C1 segment of cervical spinal cord (tissue), 14 donors: ENCODE measurements at regions not wholly inside any gene's neighbourhood (a gene's known extent, or its start where the extent isn't known, plus 50 kb on each side); places are given as distances from the start of the nearest gene placed in this dataset.
A peak's percentile ranks its signal among the peaks of the same experiment; 100 is the strongest.
"Not testable (repeated sequence)": the region's sequence is repeated elsewhere in the genome, so short reads cannot be mapped to it uniquely, and the experiment has no call there.

Source experiments
- DNase-seq, 14 donors: peaks; one replicate each; lab custom pipeline; 2025; lab: John Stamatoyannopoulos, UW

GRCh38 chr13:76293751-76294150 is 592.5 kb downstream of the KCTD12 start:
- DNase-seq = no peak

- DNase-seq = no peak
These were observed 592.9 kb downstream of the KCTD12 start for GRCh38 chr13:76293346-76293745.

GRCh38 chr13:76292726-76293125 is 593.5 kb downstream of the KCTD12 start:
- DNase-seq = no peak

GRCh38 chr13:76292031-76292430 is 594.2 kb downstream of the KCTD12 start:
- no peak for DNase-seq

GRCh38 chr13:76289558-76289957 is 596.6 kb downstream of the KCTD12 start:
- DNase-seq = peak in 1 of 14 donors; percentile 2

- DNase-seq = no peak
These were observed 600.0 kb downstream of the KCTD12 start for GRCh38 chr13:76286178-76286577.

- no peak for DNase-seq
These were observed 600.7 kb downstream of the KCTD12 start for GRCh38 chr13:76285463-76285862.

DNA sequence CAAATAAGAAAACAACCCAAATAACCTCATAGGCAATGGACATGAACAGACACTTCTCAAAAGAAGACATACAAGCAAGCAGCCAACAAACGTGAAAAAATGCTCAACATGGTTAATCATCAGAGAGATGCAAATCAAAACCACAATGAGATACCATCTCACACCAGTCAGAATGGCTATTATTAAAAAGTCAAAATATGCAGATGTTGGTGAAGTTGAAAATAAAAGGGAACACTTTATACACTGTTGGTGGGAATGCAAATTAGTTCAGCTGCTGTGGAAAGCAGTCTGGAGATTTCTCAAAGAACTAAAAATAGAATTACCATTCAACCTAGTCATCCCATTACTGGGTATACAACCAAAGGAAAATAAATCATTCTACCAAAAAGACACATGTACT is 606.4 kb downstream of the KCTD12 start:
- DNase-seq = not testable (repeated sequence)

DNA sequence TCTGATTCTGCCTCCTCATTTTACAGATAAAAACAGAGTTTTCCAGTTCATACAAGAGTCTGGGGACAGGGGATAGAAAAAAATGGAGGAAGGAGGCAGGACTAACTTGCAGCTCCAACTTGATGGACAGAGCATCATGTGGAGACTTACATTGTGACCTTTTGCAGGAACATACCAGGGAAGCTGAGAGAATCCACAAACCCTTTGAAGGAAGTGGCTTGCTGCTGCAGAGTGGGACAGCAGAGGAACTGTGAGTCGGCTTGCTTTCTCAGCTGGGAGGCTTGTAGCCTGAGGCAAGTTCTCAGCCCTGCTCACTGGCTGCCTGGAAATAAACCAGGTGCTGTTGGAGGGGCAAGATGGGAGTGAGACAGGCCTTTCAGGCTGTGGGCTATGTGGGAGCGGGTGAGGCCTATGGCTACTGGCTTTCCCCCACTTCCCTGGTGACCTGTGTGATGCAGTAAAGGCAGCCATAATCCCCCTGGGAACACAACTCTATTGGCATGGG is 614.4 kb downstream of the KCTD12 start:
- DNase-seq = no peak

- DNase-seq = not testable (repeated sequence)
These were observed 617.9 kb downstream of the KCTD12 start for GRCh38 chr13:76268307-76268706.

- no peak for DNase-seq
These were observed 619.0 kb downstream of the KCTD12 start for GRCh38 chr13:76267216-76267615.

DNA sequence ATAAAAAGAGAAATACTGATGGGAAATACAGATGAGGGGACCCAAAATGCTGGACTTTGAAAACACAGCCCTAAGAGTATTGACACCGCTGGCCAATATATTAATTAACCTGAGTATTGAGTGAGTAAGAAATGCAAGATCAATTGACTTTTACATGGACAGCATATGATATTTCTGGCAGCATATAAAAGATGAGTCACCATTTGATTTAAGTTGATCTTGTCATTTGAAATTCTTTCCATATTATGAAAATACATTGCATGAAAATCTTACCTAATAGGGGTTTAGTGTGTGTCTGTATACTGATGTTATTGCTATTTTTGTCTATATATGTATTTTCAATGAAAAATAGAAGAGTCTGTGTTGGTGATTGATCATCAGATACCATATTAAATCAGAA is 619.6 kb downstream of the KCTD12 start:
- DNase-seq = no peak

- no peak for DNase-seq
These were observed 614.1 kb downstream of the LMO7 start for GRCh38 chr13:76250211-76250610.

DNA sequence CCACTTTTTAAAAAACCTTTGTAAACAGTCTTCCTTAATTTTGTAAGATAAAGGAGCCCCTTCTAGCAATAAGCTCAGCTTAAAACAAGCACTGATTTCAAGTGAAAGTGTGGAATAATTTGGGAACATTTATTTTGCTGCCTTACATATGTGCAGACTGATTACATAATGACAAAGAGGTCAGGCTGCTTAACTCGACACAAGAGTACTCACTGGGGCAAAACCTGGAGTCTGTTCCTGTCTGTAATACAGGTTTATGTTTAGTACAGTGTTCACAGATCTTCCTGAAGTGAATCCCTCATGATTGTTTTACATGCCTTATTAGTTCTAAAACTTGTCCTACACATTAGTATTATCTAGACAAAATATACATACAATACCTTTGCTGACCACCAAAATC is 609.8 kb downstream of the LMO7 start:
- no peak for DNase-seq

GRCh38 chr13:76245211-76245610 is 609.1 kb downstream of the LMO7 start:
- no peak for DNase-seq

DNA sequence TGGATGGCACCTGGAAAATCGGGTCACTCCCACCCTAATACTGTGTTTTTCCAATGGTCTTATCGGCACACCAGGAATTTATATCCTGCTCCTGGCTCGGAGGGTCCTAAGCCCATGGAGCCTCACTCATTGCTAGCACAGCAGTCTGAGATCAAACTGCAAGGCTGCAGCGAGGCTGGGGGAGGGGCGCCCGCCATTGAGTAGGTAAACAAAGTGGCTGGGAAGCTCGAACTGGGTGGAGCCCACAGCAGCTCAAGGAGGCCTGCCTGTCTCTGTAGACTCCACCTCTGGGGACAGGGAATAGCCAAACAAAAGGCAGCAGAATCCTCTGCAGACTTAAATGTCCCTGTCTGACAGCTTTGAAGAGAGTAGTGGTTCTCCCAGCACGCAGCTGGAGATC is 607.0 kb downstream of the LMO7 start:
- not testable (repeated sequence) for DNase-seq

GRCh38 chr13:76239031-76239680 is 603.0 kb downstream of the LMO7 start:
- DNase-seq = no peak

DNA sequence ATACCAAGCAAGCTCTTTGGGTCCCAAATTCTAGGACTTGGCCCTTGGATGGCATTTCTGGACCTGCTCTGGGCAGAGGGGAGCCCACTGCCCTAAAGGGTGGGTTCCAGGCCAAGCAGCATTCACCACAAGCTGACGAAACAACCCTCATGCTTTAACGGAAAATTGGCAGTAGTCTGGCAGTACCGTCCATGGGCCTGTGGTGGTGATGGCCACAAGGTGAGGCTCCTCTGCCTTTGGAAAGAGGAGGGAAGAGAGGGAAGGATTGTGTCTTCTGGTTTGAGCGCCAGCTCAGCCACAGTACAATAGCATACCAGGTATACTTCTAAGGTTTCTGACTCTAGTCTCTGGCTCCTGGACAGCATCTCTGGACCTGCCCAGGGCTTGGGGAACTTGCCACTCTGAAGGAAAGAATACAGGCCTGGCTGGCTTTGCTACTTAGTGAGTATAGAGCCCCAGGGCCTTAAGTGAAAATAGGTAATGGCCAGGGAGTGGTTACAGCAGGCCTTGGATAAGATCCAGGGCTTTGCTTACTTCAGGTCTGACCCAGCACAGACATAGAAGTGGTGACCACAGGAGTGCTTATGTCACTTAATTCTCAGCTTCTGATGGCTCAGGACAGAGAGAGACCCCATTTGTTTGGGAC is 595.5 kb downstream of the LMO7 start:
- DNase-seq = no peak

DNA sequence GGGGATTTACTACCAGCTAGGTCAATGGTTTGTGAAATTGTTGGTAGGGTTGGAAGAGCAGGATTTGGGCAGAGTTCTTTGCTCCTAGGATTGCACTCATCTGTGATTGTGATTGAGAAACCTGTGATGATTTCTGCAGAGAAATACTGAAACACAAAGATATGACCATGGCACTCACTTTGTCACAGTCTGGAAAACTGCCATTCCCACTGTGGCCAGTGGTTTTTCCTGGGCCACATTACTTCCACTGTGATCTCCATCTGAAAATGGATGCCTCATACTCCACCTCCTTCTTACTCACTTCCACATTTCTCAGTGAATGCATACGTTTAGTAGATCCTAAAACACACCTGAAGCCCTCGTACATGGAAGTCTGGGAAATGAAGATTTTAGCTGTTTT is 593.2 kb downstream of the LMO7 start:
- no peak for DNase-seq

DNA sequence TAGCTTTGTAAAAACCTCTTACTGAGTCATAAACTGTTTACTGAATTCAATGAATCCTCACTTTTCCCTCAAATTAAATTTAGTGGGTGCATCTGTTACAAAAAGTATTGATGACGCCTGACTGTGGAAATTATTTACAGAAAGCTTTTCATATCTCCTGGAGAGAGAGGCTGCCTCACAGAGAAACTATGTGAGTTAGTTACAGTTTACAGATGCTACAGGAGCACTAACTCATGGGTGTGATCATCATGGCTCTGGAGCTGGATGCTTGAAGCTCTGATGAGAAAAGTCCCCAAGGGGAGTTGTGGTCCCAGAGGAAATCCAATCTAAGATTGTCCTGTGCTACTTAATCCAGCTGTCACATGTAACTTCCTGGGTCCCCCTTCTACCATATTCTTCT is 590.8 kb downstream of the LMO7 start:
- DNase-seq = no peak

DNA sequence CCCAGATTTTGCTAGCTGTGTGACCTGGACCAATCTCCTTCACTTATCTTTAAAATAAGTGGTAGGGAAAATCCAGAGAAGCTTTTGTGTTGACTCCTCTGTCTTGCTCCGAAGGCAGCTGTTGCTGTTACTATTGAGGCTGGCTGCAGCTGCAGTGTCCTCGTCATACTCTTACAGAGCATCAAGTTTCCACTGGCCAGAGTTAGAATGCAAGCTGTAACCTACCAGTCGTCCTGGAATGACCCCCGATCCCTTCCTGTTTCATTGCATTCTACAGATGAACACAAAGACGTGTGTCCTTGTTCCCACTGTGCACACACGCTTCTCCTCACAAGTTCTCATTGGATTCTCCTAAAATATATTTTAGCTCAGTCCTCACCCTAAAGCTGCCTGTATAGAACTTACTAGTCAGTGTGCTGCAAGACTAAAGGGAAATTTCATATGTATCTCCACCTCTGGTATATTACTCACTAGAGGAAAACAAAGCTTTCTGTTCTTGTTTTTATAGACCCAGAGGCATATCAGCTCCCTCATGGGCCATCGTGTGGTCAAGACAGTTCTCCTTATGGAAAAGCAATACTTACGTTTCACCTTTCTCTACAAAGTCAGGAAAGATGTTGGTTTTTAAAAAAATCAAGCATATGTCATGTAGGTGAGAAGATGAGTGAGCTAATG is 589.8 kb downstream of the LMO7 start:
- DNase-seq = no peak

- DNase-seq = no peak
These were observed 587.9 kb downstream of the LMO7 start for GRCh38 chr13:76223999-76224398.

GRCh38 chr13:76223565-76223964 is 587.4 kb downstream of the LMO7 start:
- DNase-seq = no peak
